SK-N-SH treated with all-trans-retinoic acid at 6 μM for 48 hours (cell line): ENCODE measurements at regions not wholly inside any gene's neighbourhood (a gene's known extent, or its start where the extent isn't known, plus 50 kb on each side); places are given as distances from the start of the nearest gene placed in this dataset.

Source experiments
- ATAC-seq: fragments of 200-7000 bp; cut with Tn5 transposase; 3 replicates; pipeline ENCODE4 v1.9.1; 2020; ENCODE audit warnings: mild to moderate bottlenecking, moderate library complexity
- BACH2 ChIP-seq: fragments of 250-450 bp; sonication (Bioruptor Pico); IDR thresholded peaks from 2 replicates; pipeline ENCODE4 v1.9.0; 2021; ENCODE audit warnings: mild to moderate bottlenecking, borderline replicate concordance
- CSDC2 ChIP-seq: fragments of 250-450 bp; sonication (Bioruptor Pico); IDR thresholded peaks from 2 replicates; pipeline ENCODE4 v1.5.0; 2020; ENCODE audit warnings: mild to moderate bottlenecking, moderate library complexity
- ESRRG ChIP-seq: fragments of 250-450 bp; sonication (Bioruptor Pico); IDR thresholded peaks from 2 replicates; pipeline ENCODE4 v1.6.1; 2021; ENCODE audit warnings: mild to moderate bottlenecking
- GLIS3 ChIP-seq: fragments of 250-450 bp; sonication (Bioruptor Pico); IDR thresholded peaks from 2 replicates; pipeline ENCODE4 v1.5.0; 2020; ENCODE audit warnings: mild to moderate bottlenecking, moderate library complexity
- ISL1 ChIP-seq: fragments of 250-450 bp; sonication (Bioruptor Pico); IDR thresholded peaks from 2 replicates; pipeline ENCODE4 v2.1.2; 2022; ENCODE audit warnings: mild to moderate bottlenecking, moderate library complexity
- PPARA ChIP-seq: fragments of 250-450 bp; sonication (Bioruptor Pico); IDR thresholded peaks from 2 replicates; pipeline ENCODE4 v1.5.0; 2020; ENCODE audit warnings: mild to moderate bottlenecking, borderline replicate concordance
- RARB ChIP-seq: fragments of 250-450 bp; sonication (Bioruptor Pico); IDR thresholded peaks from 2 replicates; pipeline ENCODE4 v1.8.0; 2021; ENCODE audit warnings: mild to moderate bottlenecking, moderate library complexity
- SNAI2 ChIP-seq: fragments of 250-450 bp; sonication (Bioruptor Pico); IDR thresholded peaks from 2 replicates; pipeline ENCODE4 v1.5.0; 2020; ENCODE audit warnings: mild to moderate bottlenecking, moderate library complexity
- TCF4 ChIP-seq: fragments of 250-450 bp; sonication (Bioruptor Pico); IDR thresholded peaks from 2 replicates; pipeline ENCODE4 v1.8.0; 2021; ENCODE audit warnings: mild to moderate bottlenecking, moderate library complexity, borderline replicate concordance
- ZNF565 ChIP-seq: fragments of 450-650 bp; formaldehyde crosslinking; conservative IDR thresholded peaks from 2 replicates; pipeline ENCODE4 v1.5.0; 2020; ENCODE audit warnings: low read depth, mild to moderate bottlenecking, moderate library complexity
- TF ChIP-seq, protein P1 (sequence below): fragments of 250-450 bp; sonication (Bioruptor Pico); IDR thresholded peaks from 2 replicates; pipeline ENCODE4 v1.5.1; 2021; ENCODE audit warnings: mild to moderate bottlenecking, moderate library complexity
- TF ChIP-seq, protein P2 (sequence below): fragments of 250-450 bp; sonication (Bioruptor Pico); IDR thresholded peaks from 2 replicates; pipeline ENCODE4 v1.8.0; 2020; ENCODE audit warnings: mild to moderate bottlenecking, moderate library complexity, borderline replicate concordance
- TF ChIP-seq, protein P3 (sequence below): fragments of 250-450 bp; sonication (Bioruptor Pico); IDR thresholded peaks from 2 replicates; pipeline ENCODE4 v1.5.1; 2020; ENCODE audit warnings: low read depth, mild to moderate bottlenecking, moderate library complexity

DNA sequence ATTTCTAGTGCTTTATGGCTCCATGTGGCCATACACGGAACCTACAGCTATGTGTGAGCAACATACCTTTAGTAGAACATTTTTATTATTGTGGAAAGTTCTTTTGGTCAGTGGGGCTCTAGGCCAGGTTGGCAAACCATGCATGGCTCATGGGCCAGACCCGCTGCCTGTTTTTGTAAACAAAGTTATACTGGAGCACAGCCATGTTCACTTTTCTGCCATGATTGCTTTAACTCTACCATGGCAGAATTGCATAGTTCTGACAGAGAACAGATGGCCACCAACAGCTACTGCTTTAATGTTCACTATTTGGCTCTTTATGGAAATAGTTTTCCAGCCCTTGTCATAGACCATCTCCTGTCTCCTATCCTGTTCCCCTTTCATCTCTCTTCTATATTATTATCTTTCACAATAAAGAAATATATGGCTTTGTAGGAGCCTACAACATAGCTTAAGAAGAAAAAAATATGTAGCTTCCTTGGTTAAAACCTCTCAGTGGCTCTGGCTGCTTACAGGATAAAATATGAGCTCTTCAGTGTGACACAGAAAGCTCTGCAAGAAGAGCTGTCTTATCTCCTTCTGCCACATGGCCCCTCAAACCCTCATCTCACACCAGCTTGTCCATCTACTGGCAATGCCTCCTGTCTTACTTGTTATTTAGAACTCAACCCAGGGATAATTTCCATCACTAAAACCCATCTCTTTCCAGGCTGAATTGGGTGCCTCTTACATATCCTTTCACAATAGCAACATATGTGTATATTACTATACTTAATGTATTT lies 54.6 kb upstream of the RWDD3 start:
- TF ChIP-seq ISL1 (CRISPR knock-in tag) = no peak
- TF ChIP-seq CSDC2 (CRISPR knock-in tag) = no peak
- no peak for TF ChIP-seq ESRRG (CRISPR knock-in tag)
- no peak for TF ChIP-seq GLIS3 (CRISPR knock-in tag)
- TF ChIP-seq SNAI2 = no peak
- TF ChIP-seq BACH2 = no peak
- no peak for TF ChIP-seq RARB (CRISPR knock-in tag)
- TF ChIP-seq, protein P1, sequence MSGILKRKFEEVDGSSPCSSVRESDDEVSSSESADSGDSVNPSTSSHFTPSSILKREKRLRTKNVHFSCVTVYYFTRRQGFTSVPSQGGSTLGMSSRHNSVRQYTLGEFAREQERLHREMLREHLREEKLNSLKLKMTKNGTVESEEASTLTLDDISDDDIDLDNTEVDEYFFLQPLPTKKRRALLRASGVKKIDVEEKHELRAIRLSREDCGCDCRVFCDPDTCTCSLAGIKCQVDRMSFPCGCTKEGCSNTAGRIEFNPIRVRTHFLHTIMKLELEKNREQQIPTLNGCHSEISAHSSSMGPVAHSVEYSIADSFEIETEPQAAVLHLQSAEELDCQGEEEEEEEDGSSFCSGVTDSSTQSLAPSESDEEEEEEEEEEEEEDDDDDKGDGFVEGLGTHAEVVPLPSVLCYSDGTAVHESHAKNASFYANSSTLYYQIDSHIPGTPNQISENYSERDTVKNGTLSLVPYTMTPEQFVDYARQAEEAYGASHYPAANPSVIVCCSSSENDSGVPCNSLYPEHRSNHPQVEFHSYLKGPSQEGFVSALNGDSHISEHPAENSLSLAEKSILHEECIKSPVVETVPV (CRISPR knock-in tag) = no peak
- TF ChIP-seq TCF4 = no peak
- TF ChIP-seq PPARA (CRISPR knock-in tag) = no peak
- TF ChIP-seq, protein P2, sequence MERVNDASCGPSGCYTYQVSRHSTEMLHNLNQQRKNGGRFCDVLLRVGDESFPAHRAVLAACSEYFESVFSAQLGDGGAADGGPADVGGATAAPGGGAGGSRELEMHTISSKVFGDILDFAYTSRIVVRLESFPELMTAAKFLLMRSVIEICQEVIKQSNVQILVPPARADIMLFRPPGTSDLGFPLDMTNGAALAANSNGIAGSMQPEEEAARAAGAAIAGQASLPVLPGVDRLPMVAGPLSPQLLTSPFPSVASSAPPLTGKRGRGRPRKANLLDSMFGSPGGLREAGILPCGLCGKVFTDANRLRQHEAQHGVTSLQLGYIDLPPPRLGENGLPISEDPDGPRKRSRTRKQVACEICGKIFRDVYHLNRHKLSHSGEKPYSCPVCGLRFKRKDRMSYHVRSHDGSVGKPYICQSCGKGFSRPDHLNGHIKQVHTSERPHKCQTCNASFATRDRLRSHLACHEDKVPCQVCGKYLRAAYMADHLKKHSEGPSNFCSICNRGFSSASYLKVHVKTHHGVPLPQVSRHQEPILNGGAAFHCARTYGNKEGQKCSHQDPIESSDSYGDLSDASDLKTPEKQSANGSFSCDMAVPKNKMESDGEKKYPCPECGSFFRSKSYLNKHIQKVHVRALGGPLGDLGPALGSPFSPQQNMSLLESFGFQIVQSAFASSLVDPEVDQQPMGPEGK = no peak
- TF ChIP-seq, protein P3, sequence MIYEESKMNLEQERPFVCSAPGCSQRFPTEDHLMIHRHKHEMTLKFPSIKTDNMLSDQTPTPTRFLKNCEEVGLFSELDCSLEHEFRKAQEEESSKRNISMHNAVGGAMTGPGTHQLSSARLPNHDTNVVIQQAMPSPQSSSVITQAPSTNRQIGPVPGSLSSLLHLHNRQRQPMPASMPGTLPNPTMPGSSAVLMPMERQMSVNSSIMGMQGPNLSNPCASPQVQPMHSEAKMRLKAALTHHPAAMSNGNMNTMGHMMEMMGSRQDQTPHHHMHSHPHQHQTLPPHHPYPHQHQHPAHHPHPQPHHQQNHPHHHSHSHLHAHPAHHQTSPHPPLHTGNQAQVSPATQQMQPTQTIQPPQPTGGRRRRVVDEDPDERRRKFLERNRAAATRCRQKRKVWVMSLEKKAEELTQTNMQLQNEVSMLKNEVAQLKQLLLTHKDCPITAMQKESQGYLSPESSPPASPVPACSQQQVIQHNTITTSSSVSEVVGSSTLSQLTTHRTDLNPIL (CRISPR knock-in tag) = no peak
- no peak for TF ChIP-seq ZNF565 (CRISPR knock-in tag)
- ATAC-seq = peak; percentile 68

DNA sequence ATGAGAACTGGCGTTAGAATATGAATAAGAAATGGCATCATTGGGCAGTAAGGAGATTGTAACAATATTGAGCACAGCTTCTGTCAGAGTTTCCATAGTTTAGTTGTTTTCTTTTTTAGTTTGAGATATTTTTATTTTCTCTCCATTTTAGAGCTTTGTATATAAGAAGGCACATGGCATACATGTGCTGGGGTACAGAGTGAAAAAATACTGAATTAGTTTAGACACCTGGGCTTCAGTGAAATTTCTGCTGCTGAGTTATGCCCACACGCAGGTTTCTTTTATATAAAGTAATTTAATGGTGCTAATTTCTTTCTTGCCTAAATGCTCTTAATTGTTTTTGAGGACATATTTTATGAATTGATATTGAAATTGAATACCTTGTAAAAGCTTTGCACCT lies 53.6 kb upstream of the RWDD3 start:
- no peak for ATAC-seq
- TF ChIP-seq, protein P1 (CRISPR knock-in tag) = no peak

DNA sequence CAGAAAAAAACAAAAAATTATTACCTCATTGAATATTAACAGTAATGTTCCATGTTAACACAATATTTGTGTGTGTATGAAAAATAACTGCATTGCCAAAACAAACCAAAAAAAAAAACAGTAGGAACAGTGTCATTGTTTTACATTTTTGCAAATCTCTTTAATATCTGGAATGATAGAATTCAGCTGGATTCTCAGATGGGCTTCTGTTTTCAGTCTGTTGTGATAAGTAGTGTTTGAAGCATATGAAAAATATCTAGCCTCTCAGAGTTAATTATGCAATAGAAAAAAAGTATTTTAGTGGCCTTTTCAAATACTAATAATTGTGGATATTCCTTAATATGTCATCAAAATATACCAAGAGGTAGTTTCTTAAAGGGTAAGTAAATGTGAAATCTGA lies 52.9 kb upstream of the RWDD3 start:
- ATAC-seq = no peak
- TF ChIP-seq TCF4 = no peak

DNA sequence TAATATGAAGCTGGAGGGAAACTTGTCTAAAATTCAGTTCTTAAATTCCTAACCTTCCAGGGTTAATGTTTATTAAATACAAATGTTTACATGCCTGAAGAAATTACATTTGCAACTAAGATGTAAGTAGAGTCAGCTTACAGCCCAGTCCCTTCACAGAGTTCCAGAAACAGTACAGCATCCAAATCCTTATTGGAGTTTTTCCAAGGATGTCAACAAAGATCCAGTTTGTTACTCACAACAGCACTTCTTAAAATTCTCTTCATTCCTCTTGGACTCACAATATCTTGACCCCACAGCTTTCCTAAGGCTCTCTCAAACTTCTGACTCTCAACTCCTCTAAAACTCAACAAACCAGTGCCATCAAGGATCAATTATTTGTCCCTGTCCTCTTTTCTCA lies 50.1 kb upstream of the RWDD3 start:
- TF ChIP-seq PPARA (CRISPR knock-in tag) = no peak
- TF ChIP-seq TCF4 = no peak
- no peak for ATAC-seq
